GM12878 (cell line): ENCODE measurements at regions not wholly inside any gene's neighbourhood (a gene's known extent, or its start where the extent isn't known, plus 50 kb on each side); places are given as distances from the start of the nearest gene placed in this dataset.

ENCODE experiments used
- ATAC-seq: fragments of 200-7000 bp; cut with Tn5 transposase; 3 replicates; pipeline ENCODE4 v1.9.1; 2020; ENCODE audit warnings: mild to moderate bottlenecking, moderate library complexity
- BruUV-seq: library from RNA; stranded (reverse); fragments of 400-500 nt; replicated peaks from 2 replicates; lab custom pipeline; 2021; lab: Mats Ljungman, UMichigan
- CTCF ChIA-PET: fragments of 300-600 bp; sonication (Branson Sonifier 250); formaldehyde crosslinking; extraction: SDS; loops from one replicate; lab custom pipeline; 2021; ENCODE audit warnings: inconsistent platforms; lab: Yijun Ruan, JAX
- POLR2A ChIA-PET: fragments of 350-600 bp; formaldehyde crosslinking; extraction: SDS; loops from one replicate; lab custom pipeline; 2021; ENCODE audit warnings: inconsistent platforms; lab: Charles Lee
- RAD21 ChIA-PET: fragments of 300-600 bp; sonication (Branson Sonifier 250); formaldehyde crosslinking; loops from one replicate; lab custom pipeline; 2023; ENCODE audit warnings: antibody characterized with exemption; ENCODE audit not compliant: unreplicated experiment; lab: Charles Lee
- SMC1A ChIA-PET: fragments of 300-600 bp; sonication (Branson Sonifier 250); formaldehyde crosslinking; loops from one replicate; lab custom pipeline; 2023; ENCODE audit not compliant: unreplicated experiment, uncharacterized antibody; lab: Charles Lee
- DNase-seq: peaks from one replicate; pipeline ENCODE4 v3.0.0-alpha.2; 2011; ENCODE audit warnings: low read depth, low spot score
- FAIRE-seq: peaks from 3 replicates; lab custom pipeline; 2011; peaks lifted over from hg19 to GRCh38; lab: Jason Lieb, UNC
- H2AFZ ChIP-seq: 2 replicates; pipeline ENCODE4 v1.6.0; 2011; ENCODE audit warnings: low read depth, low read length, control low read depth; ENCODE audit not compliant: control insufficient read depth
- H3K27ac ChIP-seq: 2 replicates; pipeline ENCODE4 v1.5.1; 2011; ENCODE audit warnings: control low read depth; ENCODE audit not compliant: control insufficient read depth, insufficient read depth
- H3K27me3 ChIP-seq, 2 experiments: replicated peaks in 1 of 2; 2 replicates each; pipeline versions ENCODE4 v1.6.0 to v1.6.1; 2011; ENCODE audit warnings: low read length in 1 of 2; ENCODE audit not compliant: control insufficient read depth in 2 of 2, insufficient read depth in 2 of 2
- H3K36me3 ChIP-seq, 2 experiments: 2 replicates each; pipeline ENCODE4 v1.5.1; 2011; ENCODE audit warnings: low read length in 1 of 2; ENCODE audit not compliant: control insufficient read depth in 2 of 2, insufficient read depth in 2 of 2
- H3K4me1 ChIP-seq: 2 replicates; pipeline ENCODE4 v1.6.1; 2011; ENCODE audit warnings: mild to moderate bottlenecking, low read length, moderate library complexity, mixed read lengths; ENCODE audit not compliant: control insufficient read depth, insufficient read depth
- H3K4me2 ChIP-seq: 2 replicates; pipeline ENCODE4 v1.6.0; 2011; ENCODE audit warnings: control low read depth; ENCODE audit not compliant: control insufficient read depth, insufficient read depth
- H3K4me3 ChIP-seq: fragments of 200-600 bp; sonication (generic); 2 replicates; pipeline ENCODE4 v1.5.1; 2016
- H3K79me2 ChIP-seq: 2 replicates; pipeline ENCODE4 v1.6.0; 2011; ENCODE audit warnings: low read length; ENCODE audit not compliant: control insufficient read depth, insufficient read depth
- H3K9ac ChIP-seq: 2 replicates; pipeline ENCODE4 v1.8.0; 2011; ENCODE audit warnings: low read length, control low read depth, mixed read lengths; ENCODE audit not compliant: control insufficient read depth, insufficient read depth
- H3K9me3 ChIP-seq: replicated peaks from 3 replicates; pipeline ENCODE4 v1.5.1; 2011; ENCODE audit warnings: mild to moderate bottlenecking, low read length; ENCODE audit not compliant: control insufficient read depth, insufficient read depth
- H4K20me1 ChIP-seq: 2 replicates; pipeline ENCODE4 v1.6.0; 2011; ENCODE audit not compliant: control insufficient read depth, insufficient read depth
- CBX5 ChIP-seq: sonication (generic); IDR thresholded peaks from 2 replicates; pipeline ENCODE4 v1.6.1; 2016; ENCODE audit warnings: low read depth, moderate library complexity, mild to moderate bottlenecking, inconsistent platforms
- CHD4 ChIP-seq: fragments of 200-600 bp; sonication (generic); IDR thresholded peaks from 2 replicates; pipeline ENCODE4 v1.6.1; 2016; ENCODE audit warnings: mild to moderate bottlenecking
- POLR2A ChIP-seq: IDR thresholded peaks from 2 replicates; pipeline ENCODE4 v1.6.1; 2011; ENCODE audit warnings: low read depth, mild to moderate bottlenecking, low read length
- WGBS: methylation state at CpG from one replicate; pipeline ENCODE4 v1.1.6; 2016; ENCODE audit warnings: low lambda C conversion rate; ENCODE audit not compliant: insufficient replicate concordance, insufficient coverage; ENCODE audit errors: missing lambda C conversion rate; 5-methylcytosine and 5-hydroxymethylcytosine counted together
- in situ Hi-C: fragments of 300-500 bp; cut with MboI; formaldehyde crosslinking; loops from 9 replicates; pipeline ENCODE4 v1.14.3; 2018; ENCODE audit warnings: mixed read lengths
- intact Hi-C: fragments of 100-400 bp; cut with micrococcal nuclease; formaldehyde crosslinking; loops from one replicate; pipeline ENCODE4 v1.14.2; 2022; ENCODE audit not compliant: unreplicated experiment
- TF ChIP-seq, protein P1 (sequence below): fragments of 450-650 bp; formaldehyde crosslinking; IDR thresholded peaks from 2 replicates; pipeline ENCODE4 v1.4.0; 2022; ENCODE audit warnings: mild to moderate bottlenecking, moderate library complexity
- TF ChIP-seq, protein P2 (sequence below): fragments of 450-650 bp; IDR thresholded peaks from 2 replicates; pipeline ENCODE4 v1.6.1; 2016; ENCODE audit warnings: mild to moderate bottlenecking, moderate library complexity, borderline replicate concordance
- TF ChIP-seq, protein P3 (sequence below): fragments of 450-650 bp; IDR thresholded peaks from 2 replicates; pipeline ENCODE4 v1.6.1; 2017; ENCODE audit warnings: low read depth, mild to moderate bottlenecking, moderate library complexity

- Histone ChIP-seq H3K79me2 (no peaks in the 10 kb centered on the region), H3K36me3 (no peaks in the 10 kb centered on the region), H4K20me1 (no peaks in the 10 kb centered on the region), H3K4me2 (no peak overlapping the region), H3K4me1 (no peaks in the 10 kb centered on the region), H3K9ac (no peak overlapping the region), H3K9me3 (no peaks in the 10 kb centered on the region; the same call in 2 of the 3 replicates), H2AFZ (no peak overlapping the region), H3K27me3 (no peaks in the 10 kb centered on the region), H3K4me3 (no peak overlapping the region), H3K27ac (no peak overlapping the region)
- SMC1A ChIA-PET: no interaction called here
- in situ Hi-C loops (no loop called here), intact Hi-C loops (no loop called here)
- RAD21 ChIA-PET: no interaction called here
- 0% methylated on average over 2 of the region's 2 CpGs for WGBS
- FAIRE-seq (no peak), ATAC-seq (no peak), DNase-seq (no peak)
- POLR2A ChIA-PET: interaction anchor here (0.6 to 1.1 kb wide), 2 partner anchors 10 to 11 kb away, joined by 3 read pairs; no protein-coding TSS in a partner anchor
- CTCF ChIA-PET: interaction anchor here (1.0 to 1.6 kb wide), 3 partner anchors 11 to 651 kb away, joined by 3 to 4 read pairs (median 4); no protein-coding TSS in a partner anchor
- no peak for TF ChIP-seq POLR2A
- BruUV-seq: no TSS peak
Measured at GRCh38 chr1:38183747-38184146, 137.2 kb upstream of the POU3F1 start.

- intact Hi-C loops: no loop called here
- SMC1A ChIA-PET: interaction anchor here (0.6 to 1.1 kb wide), 2 partner anchors 9 to 12 kb away, joined by 3 read pairs; no protein-coding TSS in a partner anchor
- TF ChIP-seq, protein P1, sequence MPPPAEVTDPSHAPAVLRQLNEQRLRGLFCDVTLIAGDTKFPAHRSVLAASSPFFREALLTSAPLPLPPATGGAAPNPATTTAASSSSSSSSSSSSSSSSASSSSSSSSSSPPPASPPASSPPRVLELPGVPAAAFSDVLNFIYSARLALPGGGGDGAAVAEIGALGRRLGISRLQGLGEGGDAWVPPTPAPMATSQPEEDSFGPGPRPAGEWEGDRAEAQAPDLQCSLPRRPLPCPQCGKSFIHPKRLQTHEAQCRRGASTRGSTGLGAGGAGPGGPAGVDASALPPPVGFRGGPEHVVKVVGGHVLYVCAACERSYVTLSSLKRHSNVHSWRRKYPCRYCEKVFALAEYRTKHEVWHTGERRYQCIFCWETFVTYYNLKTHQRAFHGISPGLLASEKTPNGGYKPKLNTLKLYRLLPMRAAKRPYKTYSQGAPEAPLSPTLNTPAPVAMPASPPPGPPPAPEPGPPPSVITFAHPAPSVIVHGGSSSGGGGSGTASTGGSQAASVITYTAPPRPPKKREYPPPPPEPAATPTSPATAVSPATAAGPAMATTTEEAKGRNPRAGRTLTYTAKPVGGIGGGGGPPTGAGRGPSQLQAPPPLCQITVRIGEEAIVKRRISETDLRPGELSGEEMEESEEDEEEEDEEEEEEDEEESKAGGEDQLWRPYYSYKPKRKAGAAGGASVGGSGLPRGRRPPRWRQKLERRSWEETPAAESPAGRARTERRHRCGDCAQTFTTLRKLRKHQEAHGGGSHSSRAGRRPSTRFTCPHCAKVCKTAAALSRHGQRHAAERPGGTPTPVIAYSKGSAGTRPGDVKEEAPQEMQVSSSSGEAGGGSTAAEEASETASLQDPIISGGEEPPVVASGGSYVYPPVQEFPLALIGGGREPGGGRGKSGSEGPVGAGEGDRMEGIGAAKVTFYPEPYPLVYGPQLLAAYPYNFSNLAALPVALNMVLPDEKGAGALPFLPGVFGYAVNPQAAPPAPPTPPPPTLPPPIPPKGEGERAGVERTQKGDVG (CRISPR knock-in tag): no peak
- TF ChIP-seq, protein P2, sequence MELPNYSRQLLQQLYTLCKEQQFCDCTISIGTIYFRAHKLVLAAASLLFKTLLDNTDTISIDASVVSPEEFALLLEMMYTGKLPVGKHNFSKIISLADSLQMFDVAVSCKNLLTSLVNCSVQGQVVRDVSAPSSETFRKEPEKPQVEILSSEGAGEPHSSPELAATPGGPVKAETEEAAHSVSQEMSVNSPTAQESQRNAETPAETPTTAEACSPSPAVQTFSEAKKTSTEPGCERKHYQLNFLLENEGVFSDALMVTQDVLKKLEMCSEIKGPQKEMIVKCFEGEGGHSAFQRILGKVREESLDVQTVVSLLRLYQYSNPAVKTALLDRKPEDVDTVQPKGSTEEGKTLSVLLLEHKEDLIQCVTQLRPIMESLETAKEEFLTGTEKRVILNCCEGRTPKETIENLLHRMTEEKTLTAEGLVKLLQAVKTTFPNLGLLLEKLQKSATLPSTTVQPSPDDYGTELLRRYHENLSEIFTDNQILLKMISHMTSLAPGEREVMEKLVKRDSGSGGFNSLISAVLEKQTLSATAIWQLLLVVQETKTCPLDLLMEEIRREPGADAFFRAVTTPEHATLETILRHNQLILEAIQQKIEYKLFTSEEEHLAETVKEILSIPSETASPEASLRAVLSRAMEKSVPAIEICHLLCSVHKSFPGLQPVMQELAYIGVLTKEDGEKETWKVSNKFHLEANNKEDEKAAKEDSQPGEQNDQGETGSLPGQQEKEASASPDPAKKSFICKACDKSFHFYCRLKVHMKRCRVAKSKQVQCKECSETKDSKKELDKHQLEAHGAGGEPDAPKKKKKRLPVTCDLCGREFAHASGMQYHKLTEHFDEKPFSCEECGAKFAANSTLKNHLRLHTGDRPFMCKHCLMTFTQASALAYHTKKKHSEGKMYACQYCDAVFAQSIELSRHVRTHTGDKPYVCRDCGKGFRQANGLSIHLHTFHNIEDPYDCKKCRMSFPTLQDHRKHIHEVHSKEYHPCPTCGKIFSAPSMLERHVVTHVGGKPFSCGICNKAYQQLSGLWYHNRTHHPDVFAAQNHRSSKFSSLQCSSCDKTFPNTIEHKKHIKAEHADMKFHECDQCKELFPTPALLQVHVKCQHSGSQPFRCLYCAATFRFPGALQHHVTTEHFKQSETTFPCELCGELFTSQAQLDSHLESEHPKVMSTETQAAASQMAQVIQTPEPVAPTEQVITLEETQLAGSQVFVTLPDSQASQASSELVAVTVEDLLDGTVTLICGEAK: no peak
- TF ChIP-seq CBX5: no peak
- TF ChIP-seq CHD4: no peak
- TF ChIP-seq, protein P3, sequence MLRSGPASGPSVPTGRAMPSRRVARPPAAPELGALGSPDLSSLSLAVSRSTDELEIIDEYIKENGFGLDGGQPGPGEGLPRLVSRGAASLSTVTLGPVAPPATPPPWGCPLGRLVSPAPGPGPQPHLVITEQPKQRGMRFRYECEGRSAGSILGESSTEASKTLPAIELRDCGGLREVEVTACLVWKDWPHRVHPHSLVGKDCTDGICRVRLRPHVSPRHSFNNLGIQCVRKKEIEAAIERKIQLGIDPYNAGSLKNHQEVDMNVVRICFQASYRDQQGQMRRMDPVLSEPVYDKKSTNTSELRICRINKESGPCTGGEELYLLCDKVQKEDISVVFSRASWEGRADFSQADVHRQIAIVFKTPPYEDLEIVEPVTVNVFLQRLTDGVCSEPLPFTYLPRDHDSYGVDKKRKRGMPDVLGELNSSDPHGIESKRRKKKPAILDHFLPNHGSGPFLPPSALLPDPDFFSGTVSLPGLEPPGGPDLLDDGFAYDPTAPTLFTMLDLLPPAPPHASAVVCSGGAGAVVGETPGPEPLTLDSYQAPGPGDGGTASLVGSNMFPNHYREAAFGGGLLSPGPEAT: no peak
Measured at GRCh38 chr1:38183096-38183495, 136.5 kb upstream of the POU3F1 start.

More at GRCh38 chr1:38183096-38183495, 136.5 kb upstream of the POU3F1 start:
- 32% methylated on average over 7 of the region's 7 CpGs for WGBS
- ChIA-PET CTCF (interaction anchor here (1.3 to 1.6 kb wide), 2 partner anchors 10 to 12 kb away, joined by 3 to 4 read pairs; no protein-coding TSS in a partner anchor), RAD21 (no interaction called here), POLR2A (interaction anchor here (1.1 kb wide), 1 partner anchor 9 kb away, joined by 3 read pairs; no protein-coding TSS in a partner anchor)
- FAIRE-seq (no peak), DNase-seq (no peak), ATAC-seq (no peak)
- Histone ChIP-seq H3K9me3 (no peaks in the 10 kb centered on the region; the same call in 2 of the 3 replicates), H3K27me3 (no peaks in the 10 kb centered on the region), H3K9ac (no peak overlapping the region), H3K4me2 (no peak overlapping the region), H3K27ac (no peak overlapping the region), H4K20me1 (no peaks in the 10 kb centered on the region), H3K4me1 (no peaks in the 10 kb centered on the region), H3K36me3 (no peaks in the 10 kb centered on the region), H3K4me3 (no peak overlapping the region), H2AFZ (no peak overlapping the region), H3K79me2 (no peaks in the 10 kb centered on the region)
- no TSS peak for BruUV-seq
- in situ Hi-C loops: no loop called here
